Thoracic aorta (tissue), 2 donors: ENCODE measurements at regions not wholly inside any gene's neighbourhood (a gene's known extent, or its start where the extent isn't known, plus 50 kb on each side); places are given as distances from the start of the nearest gene placed in this dataset.

Experiments used
- ATAC-seq: fragments of 150-250 bp; one replicate; pipeline ENCODE4 v1.8.0; 2017; ENCODE audit warnings: low read depth; ENCODE audit not compliant: insufficient number of reproducible peaks, low FRiP score
- DNase-seq: peaks from one replicate; pipeline ENCODE4 v3.0.0-alpha.2; 2020; ENCODE audit warnings: low spot score
- H3K27ac ChIP-seq, 2 donors: fragments of 200-600 bp; sonication (generic); 1 replicate in 1 of 2; 2 replicates in 1 of 2; pipeline ENCODE4 v1.5.1; 2016; ENCODE audit warnings: mild to moderate bottlenecking in 2 of 2, moderate library complexity in 2 of 2
- H3K27me3 ChIP-seq: fragments of 200-600 bp; sonication (generic); replicated peaks from 2 replicates; pipeline ENCODE4 v1.6.0; 2016; ENCODE audit warnings: mild to moderate bottlenecking; ENCODE audit not compliant: insufficient read depth
- H3K36me3 ChIP-seq: fragments of 200-600 bp; sonication (generic); one replicate; pipeline ENCODE4 v1.5.1; 2016
- H3K4me1 ChIP-seq, 2 donors: fragments of 200-600 bp; sonication (generic); 1 replicate in 1 of 2; 2 replicates in 1 of 2; pipeline versions ENCODE4 v1.5.1 to v1.6.0; 2016; ENCODE audit warnings: low read depth in 2 of 2, mild to moderate bottlenecking in 1 of 2; ENCODE audit not compliant: control insufficient read depth in 1 of 2
- H3K4me3 ChIP-seq: fragments of 200-600 bp; sonication (generic); 2 replicates; pipeline ENCODE4 v1.5.1; 2016; ENCODE audit warnings: mild to moderate bottlenecking
- H3K9me3 ChIP-seq: fragments of 200-600 bp; sonication (generic); 2 replicates; pipeline ENCODE4 v1.5.1; 2016
- CTCF ChIP-seq: fragments of 200-600 bp; sonication (generic); IDR thresholded peaks from one replicate; pipeline ENCODE4 v1.5.1; 2019; ENCODE audit warnings: antibody characterized with exemption

DNA sequence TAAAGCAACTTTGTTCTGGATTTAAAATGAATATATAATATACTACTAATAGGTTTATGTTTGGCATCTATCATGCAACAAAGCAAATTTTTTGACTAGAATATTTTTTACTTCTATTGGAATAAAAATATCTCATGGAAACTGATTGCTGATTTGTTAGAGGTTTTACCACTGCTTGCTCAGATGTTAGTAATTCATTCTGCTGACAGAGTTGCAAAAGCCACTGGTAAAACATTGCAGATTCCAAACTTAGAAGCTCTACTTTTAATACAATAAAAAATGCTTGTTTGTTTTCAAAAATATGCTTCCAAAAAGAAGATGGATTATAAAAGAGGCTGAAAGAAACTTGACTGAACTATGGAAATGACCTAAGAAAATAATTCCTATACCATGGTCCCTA, 795.2 kb downstream of the PCDH18 start:
- no peaks in the 10 kb centered on the region for H3K9me3 ChIP-seq
- ATAC-seq (no peak), DNase-seq (no peak)
- no peaks in the 10 kb centered on the region for H3K27me3 ChIP-seq
- H3K36me3 ChIP-seq, result no peaks in the 10 kb centered on the region
- H3K4me1 ChIP-seq, result no peaks in the 10 kb centered on the region
- H3K27ac ChIP-seq, result no peak overlapping the region
- no peak for TF ChIP-seq CTCF
- no peak overlapping the region for H3K4me3 ChIP-seq

DNA sequence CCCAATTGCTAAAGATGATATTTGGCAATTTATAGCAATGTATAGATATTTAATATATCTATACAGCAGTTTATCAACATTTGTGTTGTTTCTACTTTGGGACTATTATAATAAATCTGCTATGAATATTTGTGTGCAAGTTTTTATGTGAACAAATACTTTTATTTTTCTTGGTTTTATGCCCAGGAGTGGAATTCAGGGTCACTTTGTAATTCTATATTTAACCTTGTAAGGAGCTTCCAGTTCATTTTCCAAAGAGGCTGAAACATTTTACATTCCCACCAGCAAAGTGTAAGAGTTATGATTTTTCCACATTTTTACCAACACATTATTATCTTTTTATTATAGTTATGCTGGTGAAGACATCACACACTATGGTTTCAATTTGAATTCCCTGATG, 801.3 kb downstream of the PCDH18 start:
- H3K36me3 ChIP-seq, result no peaks in the 10 kb centered on the region
- ATAC-seq (no peak), DNase-seq (no peak)
- H3K4me1 ChIP-seq, result peaks cover 0 to 4% of the 10 kb centered on the region in 2 donors
- no peaks in the 10 kb centered on the region for H3K27me3 ChIP-seq
- H3K9me3 ChIP-seq, result no peaks in the 10 kb centered on the region
- no peak overlapping the region for H3K27ac ChIP-seq
- no peak for TF ChIP-seq CTCF
- no peak overlapping the region for H3K4me3 ChIP-seq

DNA sequence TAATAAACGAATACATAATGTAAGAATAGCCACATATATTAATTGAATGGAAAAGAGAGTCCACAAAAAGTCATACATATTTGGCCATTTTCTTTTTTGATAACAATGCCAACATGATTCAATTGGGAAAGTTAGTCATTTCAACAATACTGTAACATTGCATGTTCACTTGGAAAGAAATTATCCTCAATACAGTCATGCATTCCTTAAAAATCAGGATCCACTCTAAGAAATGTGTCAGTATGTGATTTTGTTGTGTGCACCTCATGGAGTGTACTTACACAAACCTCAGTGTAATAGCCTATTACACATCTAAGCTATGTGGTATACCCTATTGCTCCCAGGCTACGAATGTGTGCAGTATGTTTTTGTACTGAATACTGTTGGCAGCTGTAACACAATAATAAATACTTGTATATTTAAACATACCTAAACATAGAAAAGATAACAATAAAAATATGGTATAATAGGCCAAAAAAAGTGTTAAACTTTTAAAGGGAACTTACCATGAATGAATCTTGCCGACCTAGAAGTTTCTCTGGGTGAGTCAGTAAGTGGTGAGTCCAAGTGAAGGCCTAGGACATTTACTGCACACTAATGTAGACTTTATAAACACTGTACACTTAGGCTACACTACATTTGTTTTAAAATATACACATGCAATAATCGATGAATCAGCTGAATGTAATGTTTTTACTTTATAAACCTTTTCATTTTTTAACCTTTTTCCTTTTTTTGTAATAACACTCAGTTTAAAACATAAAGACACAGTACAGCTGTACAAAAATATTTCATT, 806.8 kb downstream of the PCDH18 start:
- no peak for ATAC-seq
- H3K4me3 ChIP-seq, result no peak overlapping the region
- H3K9me3 ChIP-seq, result no peaks in the 10 kb centered on the region
- no peaks in the 10 kb centered on the region for H3K36me3 ChIP-seq
- DNase-seq, result no peak
- no peaks in the 10 kb centered on the region for H3K27me3 ChIP-seq
- no peaks in the 10 kb centered on the region for H3K4me1 ChIP-seq
- H3K27ac ChIP-seq, result no peak overlapping the region
- TF ChIP-seq CTCF, result no peak

DNA sequence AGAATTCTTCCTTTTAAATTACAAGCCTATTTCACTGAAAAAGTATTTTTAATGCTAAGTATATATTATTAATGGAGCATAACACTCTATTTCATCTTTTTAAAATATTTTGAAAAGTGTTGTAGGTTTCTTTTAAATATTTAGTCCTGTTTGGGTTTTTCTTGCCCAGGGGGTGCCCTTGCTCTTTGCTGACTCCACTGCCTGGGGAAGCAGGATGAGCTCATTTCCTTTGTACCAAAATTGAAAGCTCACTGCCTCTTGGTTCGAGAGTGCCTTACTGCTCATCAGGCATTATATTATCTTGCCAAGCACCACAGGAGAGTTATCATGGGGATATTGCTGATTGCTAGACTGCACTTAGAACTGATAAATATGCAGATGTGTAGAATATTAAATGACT, 819.2 kb downstream of the PCDH18 start:
- DNase-seq (no peak), ATAC-seq (no peak)
- Histone ChIP-seq H3K9me3 (no peaks in the 10 kb centered on the region), H3K36me3 (no peaks in the 10 kb centered on the region), H3K27me3 (no peaks in the 10 kb centered on the region), H3K4me1 (no peaks in the 10 kb centered on the region), H3K4me3 (no peak overlapping the region), H3K27ac (no peak overlapping the region)
- no peak for TF ChIP-seq CTCF

DNA sequence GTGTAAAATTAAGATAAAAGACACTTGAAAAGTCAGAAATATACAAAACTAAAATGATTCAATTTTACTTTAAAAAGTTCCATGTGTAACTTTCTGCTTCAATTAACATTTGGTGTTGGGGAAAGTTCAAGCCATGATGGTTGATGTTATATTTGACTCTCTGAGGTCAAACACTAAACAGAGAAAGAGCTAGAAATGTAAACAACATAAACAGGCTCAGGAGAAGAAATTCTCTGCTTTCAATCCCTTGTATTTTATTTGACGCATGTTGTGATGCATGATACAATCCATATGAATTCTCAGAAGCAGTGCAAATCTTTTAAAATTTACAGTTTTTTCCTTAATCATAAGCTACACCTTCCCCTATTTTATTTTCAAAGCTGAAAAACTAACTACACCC, 822.4 kb downstream of the PCDH18 start:
- Histone ChIP-seq H3K27me3 (no peaks in the 10 kb centered on the region), H3K36me3 (no peaks in the 10 kb centered on the region), H3K4me3 (no peak overlapping the region), H3K27ac (no peak overlapping the region), H3K4me1 (no peaks in the 10 kb centered on the region), H3K9me3 (no peaks in the 10 kb centered on the region)
- ATAC-seq, result no peak
- DNase-seq, result no peak
- TF ChIP-seq CTCF, result no peak
